ENCODE measurements at regions not wholly inside any gene's neighbourhood (a gene's known extent, or its start where the extent isn't known, plus 50 kb on each side); places are given as distances from the start of the nearest gene placed in this dataset.

GRCh38 chr6:54655162-54655561, 191.4 kb upstream of the FAM83B start:
- CTCF ChIA-PET (ENCODE audit: low intra/inter-chr PET ratio) = no interaction called here
- Histone ChIP-seq H4K20me1 (replicated peaks; ENCODE audit: control insufficient read depth, insufficient read depth, low read length) (no peaks in the 10 kb centered on the region), H3K36me3 (ENCODE audit: control insufficient read depth, insufficient read depth, low read length) (no peaks in the 10 kb centered on the region), H3K27ac (ENCODE audit: extremely low read depth, low read depth, low read length) (no peak overlapping the region), H3K9me1 (ENCODE audit: control insufficient read depth, insufficient read depth, low read length) (no peaks in the 10 kb centered on the region), H3K9me3 (replicated peaks; ENCODE audit: control insufficient read depth, insufficient read depth, low read depth, low read length) (no peaks in the 10 kb centered on the region), H2AFZ (ENCODE audit: low read depth, low read length) (no peak overlapping the region), H3K9ac (ENCODE audit: insufficient read depth in 1 of 2, low read depth in 2 of 2, low read length in 2 of 2) (no peak overlapping the region), H3K4me3 (no peak overlapping the region), H3K4me2 (ENCODE audit: insufficient read depth, low read length) (no peak overlapping the region), H3K27me3 (ENCODE audit: control insufficient read depth in 2 of 2, insufficient read depth in 2 of 2, low read length in 2 of 2) (no peaks in the 10 kb centered on the region), H3K79me2 (ENCODE audit: control insufficient read depth, insufficient read depth, low read length) (no peaks in the 10 kb centered on the region), H3K4me1 (replicated peaks in 1 of 2; ENCODE audit: control insufficient read depth in 2 of 2, insufficient read depth in 2 of 2, low read length in 2 of 2) (no peaks in the 10 kb centered on the region)
- no TSS peak for BruUV-seq (replicated peaks)
- in situ Hi-C loops (cut with MboI) = no loop called here
- POLR2A ChIA-PET = no interaction called here
- WGBS (ENCODE audit: insufficient coverage, low coverage, missing lambda C conversion rate) = 9% methylated on average over 1 of the region's 1 CpG
- DNase-seq (ENCODE audit: extremely low read depth in 1 of 4, low spot score in 3 of 4) (no peak), ATAC-seq (no peak), FAIRE-seq (no peak)
- intact Hi-C loops (cut with micrococcal nuclease) = no loop called here
- TF ChIP-seq POLR2H (tag; IDR thresholded peaks at IDR 0.05; ENCODE audit: low read depth) (no peak), ZNF165 (CRISPR knock-in tag; IDR thresholded peaks at IDR 0.05; ENCODE audit: borderline replicate concordance) (no peak), SPI1 (IDR thresholded peaks at IDR 0.05; ENCODE audit: borderline replicate concordance, low read depth, low read length) (no peak), CREB5 (CRISPR knock-in tag; IDR thresholded peaks at IDR 0.05) (no peak), SRSF7 (optimal IDR thresholded peaks at IDR 0.05; ENCODE audit: low read depth, low read length) (no peak), CTBP1 (IDR thresholded peaks at IDR 0.05; ENCODE audit: borderline replicate concordance) (no peak), L3MBTL2 (IDR thresholded peaks at IDR 0.05) (no peak), NFXL1 (CRISPR knock-in tag; IDR thresholded peaks at IDR 0.05) (no peak), ZNF551 (CRISPR knock-in tag; IDR thresholded peaks at IDR 0.05) (no peak), ZNF740 (CRISPR knock-in tag; IDR thresholded peaks at IDR 0.05) (no peak), ZNF740 (tag; IDR thresholded peaks at IDR 0.05) (no peak), BACH1 (tag; IDR thresholded peaks at IDR 0.05) (no peak), RBBP5 (IDR thresholded peaks at IDR 0.05; ENCODE audit: borderline replicate concordance, insufficient read depth, low read length, poor library complexity, severe bottlenecking) (no peak), RBM15 (IDR thresholded peaks at IDR 0.05; ENCODE audit: insufficient read depth, low read length) (no peak), CEBPZ (IDR thresholded peaks at IDR 0.05; ENCODE audit: borderline replicate concordance, low read depth, low read length) (no peak), CTCF (IDR thresholded peaks at IDR 0.05 in 2 of 3, conservative IDR thresholded peaks at IDR 0.05 in 1 of 3; ENCODE audit: insufficient read depth in 2 of 3, low read depth in 1 of 3, low read length in 3 of 3) (no peak), ZNF436 (CRISPR knock-in tag; IDR thresholded peaks at IDR 0.05) (no peak)
